Activated B cell treated with CpG ODN at 0.5 μM for 24 hours (primary cell): ENCODE measurements at regions not wholly inside any gene's neighbourhood (a gene's known extent, or its start where the extent isn't known, plus 50 kb on each side); places are given as distances from the start of the nearest gene placed in this dataset.
A peak's percentile ranks its signal among the peaks of the same experiment; 100 is the strongest.

Source experiments
- ATAC-seq: fragments of 200-7000 bp; cut with Tn5 transposase; one replicate; pipeline ENCODE4 v1.10.0; 2021; ENCODE audit warnings: low read depth, mild to moderate bottlenecking, moderate library complexity
- CTCF ChIA-PET: fragments of 350-600 bp; sonication (Branson Sonifier 250); formaldehyde crosslinking; loops from one replicate; lab custom pipeline; 2021; ENCODE audit warnings: antibody characterized with exemption; lab: Charles Lee
- POLR2A ChIA-PET: fragments of 350-600 bp; sonication (Branson Sonifier 250); formaldehyde crosslinking; loops from one replicate; lab custom pipeline; 2021; ENCODE audit warnings: antibody characterized with exemption; lab: Charles Lee
- DNase-seq: peaks from one replicate; pipeline ENCODE4 v3.0.0; 2022
- H3K27ac Mint-ChIP-seq: one replicate; pipeline ENCODE4 v1.8.0; 2020; ENCODE audit warnings: mixed read lengths
- H3K27me3 Mint-ChIP-seq: one replicate; pipeline ENCODE4 v1.8.0; 2021; ENCODE audit warnings: mixed read lengths
- H3K36me3 Mint-ChIP-seq: one replicate; pipeline ENCODE4 v1.8.0; 2021; ENCODE audit warnings: low read depth, mixed read lengths
- H3K4me1 Mint-ChIP-seq: one replicate; pipeline ENCODE4 v1.8.0; 2021; ENCODE audit warnings: mixed read lengths
- H3K4me3 Mint-ChIP-seq: one replicate; pipeline ENCODE4 v1.8.0; 2020; ENCODE audit warnings: mild to moderate bottlenecking, mixed read lengths
- H3K9me3 Mint-ChIP-seq: one replicate; pipeline ENCODE4 v1.8.0; 2020; ENCODE audit warnings: mixed read lengths
- CTCF ChIP-seq: fragments of 200-600 bp; IDR thresholded peaks from one replicate; pipeline ENCODE4 v1.8.0; 2022; ENCODE audit warnings: antibody characterized with exemption, mild to moderate bottlenecking
- intact Hi-C: fragments of 100-400 bp; cut with micrococcal nuclease; formaldehyde crosslinking; loops from one replicate; pipeline ENCODE4 v1.15.1; 2024

- no peak for TF ChIP-seq CTCF
- no peak overlapping the region for H3K4me3 Mint-ChIP-seq
- H3K4me1 Mint-ChIP-seq = peaks cover 71% of the 10 kb centered on the region
- DNase-seq = no peak
- CTCF ChIA-PET = no interaction called here
- intact Hi-C loops = no loop called here
- H3K9me3 Mint-ChIP-seq = no peaks in the 10 kb centered on the region
- ATAC-seq = no peak
- no peak overlapping the region for H3K27ac Mint-ChIP-seq
- POLR2A ChIA-PET = no interaction called here
- H3K36me3 Mint-ChIP-seq = no peaks in the 10 kb centered on the region
- no peaks in the 10 kb centered on the region for H3K27me3 Mint-ChIP-seq
Measured at GRCh38 chr20:19819149-19819548, 61.1 kb downstream of the RIN2 start.

GRCh38 chr20:19820555-19821211 lies 62.6 kb downstream of the RIN2 start:
- TF ChIP-seq CTCF = no peak
- Mint-ChIP-seq H3K4me3 (peak overlapping the region; percentile 5), H3K4me1 (peaks cover 69% of the 10 kb centered on the region), H3K36me3 (no peaks in the 10 kb centered on the region), H3K27ac (no peak overlapping the region), H3K9me3 (no peaks in the 10 kb centered on the region), H3K27me3 (no peaks in the 10 kb centered on the region)
- ChIA-PET POLR2A (interaction anchor here (1.1 kb wide), 1 partner anchor 114 kb away, joined by 3 read pairs; no protein-coding TSS in a partner anchor), CTCF (interaction anchor here (0.7 kb wide), 1 partner anchor 82 kb away, joined by 3 read pairs; no protein-coding TSS in a partner anchor)
- ATAC-seq (peak; percentile 73), DNase-seq (peak; percentile 31)
- intact Hi-C loops = loop anchor here (10.0 kb wide), 2 partner anchors 894 to 1406 kb away; partner anchors contain the start of gene RALGAPA2

- Mint-ChIP-seq H3K27ac (no peak overlapping the region), H3K4me1 (peaks cover 60% of the 10 kb centered on the region), H3K27me3 (no peaks in the 10 kb centered on the region), H3K36me3 (no peaks in the 10 kb centered on the region), H3K9me3 (no peaks in the 10 kb centered on the region), H3K4me3 (no peak overlapping the region)
- ATAC-seq (no peak), DNase-seq (no peak)
- POLR2A ChIA-PET = interaction anchor here (1.1 kb wide), 1 partner anchor 115 kb away, joined by 3 read pairs; no protein-coding TSS in a partner anchor
- CTCF ChIA-PET = interaction anchor here (0.7 kb wide), 1 partner anchor 35 kb away, joined by 3 read pairs; no protein-coding TSS in a partner anchor
- TF ChIP-seq CTCF = no peak
- intact Hi-C loops = loop anchor here (10.0 kb wide), 2 partner anchors 893 to 1407 kb away; partner anchors contain the start of gene RALGAPA2
Measured at GRCh38 chr20:19821606-19822005, 63.5 kb downstream of the RIN2 start.

- ATAC-seq = no peak
- POLR2A ChIA-PET = no interaction called here
- H3K27me3 Mint-ChIP-seq = no peaks in the 10 kb centered on the region
- no peak overlapping the region for H3K4me3 Mint-ChIP-seq
- no peak for DNase-seq
- CTCF ChIA-PET = no interaction called here
- no peaks in the 10 kb centered on the region for H3K36me3 Mint-ChIP-seq
- peaks cover 61% of the 10 kb centered on the region for H3K4me1 Mint-ChIP-seq
- H3K9me3 Mint-ChIP-seq = no peaks in the 10 kb centered on the region
- intact Hi-C loops = loop anchor here (10.0 kb wide), 2 partner anchors 892 to 1408 kb away; partner anchors contain the start of gene RALGAPA2
- TF ChIP-seq CTCF = no peak
- H3K27ac Mint-ChIP-seq = no peak overlapping the region
Measured at GRCh38 chr20:19823216-19823615, 65.2 kb downstream of the RIN2 start.

- ATAC-seq (no peak), DNase-seq (no peak)
- peak overlapping the region; percentile 21 for H3K4me3 Mint-ChIP-seq
- intact Hi-C loops = loop anchor here (10.0 kb wide), 2 partner anchors 891 to 1409 kb away; partner anchors contain the start of gene RALGAPA2
- H3K9me3 Mint-ChIP-seq = no peaks in the 10 kb centered on the region
- ChIA-PET CTCF (no interaction called here), POLR2A (no interaction called here)
- H3K27ac Mint-ChIP-seq = peak overlapping the region; percentile 33
- H3K27me3 Mint-ChIP-seq = no peaks in the 10 kb centered on the region
- TF ChIP-seq CTCF = no peak
- peaks cover 68% of the 10 kb centered on the region for H3K4me1 Mint-ChIP-seq
- no peaks in the 10 kb centered on the region for H3K36me3 Mint-ChIP-seq
Measured at GRCh38 chr20:19823971-19824370, 65.9 kb downstream of the RIN2 start.
